ENCODE measurements at regions not wholly inside any gene's neighbourhood (a gene's known extent, or its start where the extent isn't known, plus 50 kb on each side); places are given as distances from the start of the nearest gene placed in this dataset.
"Not testable (repeated sequence)": the region's sequence is repeated elsewhere in the genome, so short reads cannot be mapped to it uniquely, and the experiment has no call there.

DNA sequence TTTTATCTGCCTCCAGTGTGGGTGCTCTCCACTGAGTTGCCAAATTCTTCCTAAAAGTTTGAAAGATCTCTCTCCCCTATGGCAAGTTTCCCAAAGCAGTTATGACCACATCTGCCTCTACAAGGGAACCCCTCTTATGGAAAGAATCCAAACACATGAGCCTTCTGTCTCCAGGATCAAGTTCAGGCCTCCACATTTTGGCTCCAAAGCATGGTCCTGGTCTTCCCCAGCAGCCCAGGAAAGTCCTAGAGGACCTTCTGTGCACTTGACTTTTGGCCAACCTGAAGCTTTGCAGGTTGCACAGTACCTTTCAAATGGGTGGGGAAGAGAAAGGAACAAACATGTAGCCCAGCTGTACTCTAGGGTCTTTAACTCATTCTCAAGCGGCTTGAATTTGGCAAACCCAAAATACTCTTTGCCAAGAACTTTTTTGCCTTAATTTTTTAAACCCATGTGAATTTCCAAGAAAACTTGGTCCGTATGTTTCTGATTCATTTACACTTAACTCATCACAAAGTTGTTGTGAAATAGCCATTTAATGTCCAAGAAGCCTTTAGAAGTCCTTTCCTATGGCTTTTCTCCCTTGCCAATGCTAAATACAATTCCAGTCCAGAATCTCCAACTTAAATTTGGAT is 240.1 kb upstream of the TBX18 start:
- H3K4me3 ChIP-seq (ENCODE audit: insufficient read depth, low read depth, low read length, poor library complexity, severe bottlenecking) = no peak overlapping the region
- no peaks in the 10 kb centered on the region for H3K4me1 ChIP-seq (ENCODE audit: control insufficient read depth, insufficient read depth, low read length, poor library complexity, severe bottlenecking)
- no peak overlapping the region for H3K27ac ChIP-seq (ENCODE audit: insufficient read depth, low read length, poor library complexity, severe bottlenecking)
- H3K36me3 ChIP-seq (ENCODE audit: control insufficient read depth, insufficient read depth, low read length) = no peaks in the 10 kb centered on the region
- no peaks in the 10 kb centered on the region for H3K9me3 ChIP-seq (ENCODE audit: control insufficient read depth, low read length)
- no peaks in the 10 kb centered on the region for H3K27me3 ChIP-seq (replicated peaks; ENCODE audit: control insufficient read depth, insufficient read depth, low read length, poor library complexity, severe bottlenecking)
- no peak for DNase-seq

DNA sequence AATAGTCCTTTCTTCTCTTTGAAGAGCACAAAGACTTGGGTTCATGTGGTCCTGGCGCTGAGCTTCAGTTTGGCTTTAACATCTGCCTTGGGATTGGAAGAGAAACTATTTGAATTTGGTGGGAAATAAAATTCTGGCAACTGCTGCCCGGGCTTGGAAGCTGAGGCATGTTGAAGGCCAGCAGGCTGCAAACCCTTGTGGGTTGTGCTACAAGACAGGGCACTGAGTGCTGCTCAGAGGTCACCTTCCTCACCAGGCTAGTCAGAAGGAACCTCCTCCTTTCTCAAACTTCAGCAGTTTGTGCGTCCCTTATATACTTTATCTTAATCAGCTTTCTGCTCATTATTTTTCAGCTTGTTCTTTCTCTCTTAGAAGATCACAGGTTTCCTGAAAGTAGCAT is 238.4 kb upstream of the TBX18 start:
- H3K9me3 ChIP-seq (ENCODE audit: control insufficient read depth, low read length) = no peaks in the 10 kb centered on the region
- H3K4me1 ChIP-seq (ENCODE audit: control insufficient read depth, insufficient read depth, low read length, poor library complexity, severe bottlenecking) = no peaks in the 10 kb centered on the region
- DNase-seq = no peak
- H3K4me3 ChIP-seq (ENCODE audit: insufficient read depth, low read depth, low read length, poor library complexity, severe bottlenecking) = no peak overlapping the region
- no peak overlapping the region for H3K27ac ChIP-seq (ENCODE audit: insufficient read depth, low read length, poor library complexity, severe bottlenecking)
- H3K36me3 ChIP-seq (ENCODE audit: control insufficient read depth, insufficient read depth, low read length) = no peaks in the 10 kb centered on the region
- H3K27me3 ChIP-seq (replicated peaks; ENCODE audit: control insufficient read depth, insufficient read depth, low read length, poor library complexity, severe bottlenecking) = no peaks in the 10 kb centered on the region

DNA sequence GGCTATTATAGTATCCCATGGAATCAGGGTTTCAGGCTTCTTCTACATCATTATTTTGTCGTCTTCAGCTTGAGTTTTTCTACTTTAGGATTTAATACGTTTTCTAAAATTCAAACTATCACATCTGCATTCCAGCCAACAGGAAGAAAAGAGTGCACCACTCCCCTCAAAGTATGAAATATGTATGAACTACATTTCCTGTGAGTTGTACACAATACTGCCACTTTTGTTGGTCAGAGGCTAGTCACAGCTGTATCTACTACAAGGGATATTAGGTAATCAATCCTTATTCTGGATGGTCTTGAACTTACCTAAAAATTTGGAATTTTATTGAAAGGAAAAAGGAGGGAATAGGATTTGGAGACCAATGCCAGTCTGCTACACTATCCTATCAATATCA is 235.6 kb upstream of the TBX18 start:
- H3K36me3 ChIP-seq (ENCODE audit: control insufficient read depth, insufficient read depth, low read length) = no peaks in the 10 kb centered on the region
- no peak for DNase-seq
- H3K27me3 ChIP-seq (replicated peaks; ENCODE audit: control insufficient read depth, insufficient read depth, low read length, poor library complexity, severe bottlenecking) = no peaks in the 10 kb centered on the region
- H3K4me3 ChIP-seq (ENCODE audit: insufficient read depth, low read depth, low read length, poor library complexity, severe bottlenecking) = no peak overlapping the region
- H3K9me3 ChIP-seq (ENCODE audit: control insufficient read depth, low read length) = no peaks in the 10 kb centered on the region
- H3K4me1 ChIP-seq (ENCODE audit: control insufficient read depth, insufficient read depth, low read length, poor library complexity, severe bottlenecking) = no peaks in the 10 kb centered on the region
- H3K27ac ChIP-seq (ENCODE audit: insufficient read depth, low read length, poor library complexity, severe bottlenecking) = no peak overlapping the region

DNA sequence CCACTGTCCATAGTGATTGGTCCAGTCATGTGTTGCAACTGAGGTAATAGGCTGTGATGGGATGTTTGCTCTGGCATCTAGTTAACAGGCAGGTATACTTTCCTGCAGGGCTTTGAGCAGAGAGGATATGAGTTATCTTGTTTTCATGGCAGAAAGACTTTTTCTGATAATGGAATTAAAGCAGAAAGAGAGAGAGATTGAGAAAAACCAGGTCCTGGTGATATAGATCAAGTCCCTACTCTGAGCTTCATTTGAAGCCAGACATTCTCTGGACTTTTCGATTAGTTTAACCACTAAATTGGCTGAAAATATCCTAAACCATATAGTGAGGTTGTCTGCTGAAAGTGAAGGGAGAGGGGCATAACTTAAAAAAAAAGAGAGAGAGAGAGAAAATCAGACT is 233.8 kb upstream of the TBX18 start:
- H3K9me3 ChIP-seq (ENCODE audit: control insufficient read depth, low read length) = no peaks in the 10 kb centered on the region
- no peak overlapping the region for H3K4me3 ChIP-seq (ENCODE audit: insufficient read depth, low read depth, low read length, poor library complexity, severe bottlenecking)
- H3K27me3 ChIP-seq (replicated peaks; ENCODE audit: control insufficient read depth, insufficient read depth, low read length, poor library complexity, severe bottlenecking) = no peaks in the 10 kb centered on the region
- no peak for DNase-seq
- no peaks in the 10 kb centered on the region for H3K4me1 ChIP-seq (ENCODE audit: control insufficient read depth, insufficient read depth, low read length, poor library complexity, severe bottlenecking)
- H3K36me3 ChIP-seq (ENCODE audit: control insufficient read depth, insufficient read depth, low read length) = no peaks in the 10 kb centered on the region
- no peak overlapping the region for H3K27ac ChIP-seq (ENCODE audit: insufficient read depth, low read length, poor library complexity, severe bottlenecking)

DNA sequence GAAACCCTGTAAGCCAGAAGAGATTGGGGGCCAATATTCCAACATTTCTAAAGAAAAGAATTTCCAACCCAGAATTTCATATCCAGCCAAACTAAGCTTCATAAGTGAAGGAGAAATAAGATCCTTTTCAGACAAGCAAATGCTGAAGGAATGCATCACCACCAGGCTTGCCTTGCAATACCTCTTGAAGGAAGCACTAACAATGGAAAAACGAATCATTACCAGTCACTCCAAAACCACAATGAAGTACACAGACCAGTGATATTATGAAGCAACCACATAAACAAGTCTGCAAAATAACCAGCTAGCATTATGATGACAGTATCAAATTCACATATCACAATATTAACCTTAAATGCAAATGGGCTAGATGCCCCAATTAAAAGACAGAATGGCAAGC is 224.4 kb upstream of the TBX18 start:
- not testable (repeated sequence) for H3K27ac ChIP-seq (ENCODE audit: insufficient read depth, low read length, poor library complexity, severe bottlenecking); DNase-seq; H3K36me3 ChIP-seq (ENCODE audit: control insufficient read depth, insufficient read depth, low read length); H3K4me3 ChIP-seq (ENCODE audit: insufficient read depth, low read depth, low read length, poor library complexity, severe bottlenecking); H3K9me3 ChIP-seq (ENCODE audit: control insufficient read depth, low read length); H3K27me3 ChIP-seq (replicated peaks; ENCODE audit: control insufficient read depth, insufficient read depth, low read length, poor library complexity, severe bottlenecking); H3K4me1 ChIP-seq (ENCODE audit: control insufficient read depth, insufficient read depth, low read length, poor library complexity, severe bottlenecking)

DNA sequence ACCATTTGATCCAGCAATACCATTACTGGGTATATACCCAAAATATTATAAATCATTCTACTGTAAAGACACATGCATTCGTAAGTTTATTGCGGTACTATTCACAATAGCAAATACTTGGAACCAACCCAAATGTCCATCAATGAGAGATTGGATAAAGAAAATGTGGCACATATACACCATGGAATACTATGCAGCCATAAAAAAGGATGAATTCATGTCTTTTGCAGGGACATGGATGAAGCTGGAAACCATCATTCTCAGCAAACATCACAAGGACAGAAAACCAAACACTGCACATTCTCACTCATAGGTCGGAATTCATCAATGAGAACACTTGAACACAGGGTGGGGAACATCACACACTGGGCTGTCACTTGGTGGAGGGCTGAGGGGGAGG is 221.1 kb upstream of the TBX18 start:
- H3K4me1 ChIP-seq (ENCODE audit: control insufficient read depth, insufficient read depth, low read length, poor library complexity, severe bottlenecking); H3K4me3 ChIP-seq (ENCODE audit: insufficient read depth, low read depth, low read length, poor library complexity, severe bottlenecking); H3K27ac ChIP-seq (ENCODE audit: insufficient read depth, low read length, poor library complexity, severe bottlenecking); H3K27me3 ChIP-seq (replicated peaks; ENCODE audit: control insufficient read depth, insufficient read depth, low read length, poor library complexity, severe bottlenecking); H3K9me3 ChIP-seq (ENCODE audit: control insufficient read depth, low read length); H3K36me3 ChIP-seq (ENCODE audit: control insufficient read depth, insufficient read depth, low read length); DNase-seq: not testable (repeated sequence)

DNA sequence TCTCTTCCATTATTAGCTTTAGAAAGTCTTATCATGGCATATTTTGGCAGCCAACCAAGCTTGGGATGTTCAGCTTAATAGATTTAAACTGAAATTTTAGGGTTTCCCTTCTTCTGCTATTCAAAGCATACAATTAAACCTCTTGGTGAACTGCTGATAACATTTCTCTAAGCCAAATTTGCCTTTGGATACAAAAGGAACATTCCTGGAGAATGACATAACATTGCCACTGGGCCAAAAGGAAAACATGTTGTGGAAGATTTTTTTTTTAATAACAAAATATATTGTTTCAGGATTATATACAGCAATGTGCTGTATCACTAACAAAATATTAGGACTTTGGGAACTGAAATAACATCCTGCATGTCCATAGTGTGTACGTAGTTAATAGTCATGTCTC is 215.1 kb upstream of the TBX18 start:
- Histone ChIP-seq H3K4me1 (ENCODE audit: control insufficient read depth, insufficient read depth, low read length, poor library complexity, severe bottlenecking) (no peaks in the 10 kb centered on the region), H3K9me3 (ENCODE audit: control insufficient read depth, low read length) (no peaks in the 10 kb centered on the region), H3K27me3 (replicated peaks; ENCODE audit: control insufficient read depth, insufficient read depth, low read length, poor library complexity, severe bottlenecking) (no peaks in the 10 kb centered on the region), H3K36me3 (ENCODE audit: control insufficient read depth, insufficient read depth, low read length) (no peaks in the 10 kb centered on the region), H3K4me3 (ENCODE audit: insufficient read depth, low read depth, low read length, poor library complexity, severe bottlenecking) (no peak overlapping the region), H3K27ac (ENCODE audit: insufficient read depth, low read length, poor library complexity, severe bottlenecking) (no peak overlapping the region)
- DNase-seq = no peak

DNA sequence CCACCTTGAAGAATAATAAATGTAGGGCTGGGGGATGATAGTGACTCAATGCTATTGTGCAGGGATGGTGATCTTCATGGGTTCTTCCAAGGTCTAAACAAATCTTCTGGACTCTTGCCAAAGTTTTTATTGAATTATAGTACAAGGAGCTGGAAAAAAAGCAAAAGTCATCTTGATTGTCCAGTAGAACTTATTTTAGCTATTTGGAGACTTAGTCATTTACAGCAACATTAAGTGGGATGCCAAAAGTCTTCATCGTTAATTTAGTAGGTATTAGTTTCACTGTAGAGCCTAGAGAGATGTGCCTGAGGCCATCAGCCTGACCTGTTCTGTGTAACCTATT is 212.9 kb upstream of the TBX18 start:
- no peaks in the 10 kb centered on the region for H3K4me1 ChIP-seq (ENCODE audit: control insufficient read depth, insufficient read depth, low read length, poor library complexity, severe bottlenecking)
- DNase-seq = no peak
- no peaks in the 10 kb centered on the region for H3K36me3 ChIP-seq (ENCODE audit: control insufficient read depth, insufficient read depth, low read length)
- no peak overlapping the region for H3K4me3 ChIP-seq (ENCODE audit: insufficient read depth, low read depth, low read length, poor library complexity, severe bottlenecking)
- H3K27ac ChIP-seq (ENCODE audit: insufficient read depth, low read length, poor library complexity, severe bottlenecking) = no peak overlapping the region
- H3K9me3 ChIP-seq (ENCODE audit: control insufficient read depth, low read length) = no peaks in the 10 kb centered on the region
- H3K27me3 ChIP-seq (replicated peaks; ENCODE audit: control insufficient read depth, insufficient read depth, low read length, poor library complexity, severe bottlenecking) = no peaks in the 10 kb centered on the region

DNA sequence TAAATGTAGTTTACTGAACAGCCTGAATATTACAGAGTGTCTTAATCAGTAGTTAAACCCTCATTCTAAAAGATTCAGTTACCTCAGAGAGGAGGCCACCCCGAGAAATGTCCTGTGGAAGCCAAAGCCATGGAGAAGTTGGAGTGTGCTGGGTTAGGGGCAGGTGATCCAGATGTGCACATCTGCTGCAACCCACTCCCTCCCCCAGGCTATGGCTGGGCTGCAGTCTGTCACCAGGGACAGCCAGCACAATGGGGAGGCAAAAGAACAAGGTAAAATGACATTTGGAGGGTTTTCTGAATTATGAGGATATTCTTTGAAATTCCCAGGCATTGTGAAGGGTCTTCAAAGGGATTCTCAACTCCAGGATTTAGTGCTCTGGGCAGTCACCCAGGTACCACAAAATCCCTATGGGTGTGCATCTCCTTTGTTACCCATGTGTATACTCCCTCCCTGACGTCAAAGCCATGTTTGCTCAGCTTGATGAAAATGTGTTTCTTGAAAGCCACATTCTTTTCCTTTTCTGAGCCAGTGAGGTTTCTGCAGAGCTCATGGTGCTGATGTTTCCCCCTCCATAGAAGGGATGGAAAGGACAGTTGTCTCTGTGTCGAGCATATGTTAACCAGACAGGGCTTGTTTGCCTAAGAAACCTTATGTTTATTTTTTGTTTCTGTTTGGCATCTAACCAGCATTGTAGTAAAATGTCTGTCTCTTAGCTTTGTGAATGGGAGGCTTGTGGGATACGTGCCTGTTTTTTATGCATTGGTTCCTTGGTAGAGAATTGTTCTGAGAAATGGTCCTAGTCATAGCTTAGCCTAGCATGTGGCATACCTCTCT is 212.3 kb upstream of the TBX18 start:
- Histone ChIP-seq H3K4me1 (ENCODE audit: control insufficient read depth, insufficient read depth, low read length, poor library complexity, severe bottlenecking) (no peaks in the 10 kb centered on the region), H3K27ac (ENCODE audit: insufficient read depth, low read length, poor library complexity, severe bottlenecking) (no peak overlapping the region), H3K9me3 (ENCODE audit: control insufficient read depth, low read length) (no peaks in the 10 kb centered on the region), H3K27me3 (replicated peaks; ENCODE audit: control insufficient read depth, insufficient read depth, low read length, poor library complexity, severe bottlenecking) (no peaks in the 10 kb centered on the region), H3K4me3 (ENCODE audit: insufficient read depth, low read depth, low read length, poor library complexity, severe bottlenecking) (no peak overlapping the region), H3K36me3 (ENCODE audit: control insufficient read depth, insufficient read depth, low read length) (no peaks in the 10 kb centered on the region)
- DNase-seq = no peak

DNA sequence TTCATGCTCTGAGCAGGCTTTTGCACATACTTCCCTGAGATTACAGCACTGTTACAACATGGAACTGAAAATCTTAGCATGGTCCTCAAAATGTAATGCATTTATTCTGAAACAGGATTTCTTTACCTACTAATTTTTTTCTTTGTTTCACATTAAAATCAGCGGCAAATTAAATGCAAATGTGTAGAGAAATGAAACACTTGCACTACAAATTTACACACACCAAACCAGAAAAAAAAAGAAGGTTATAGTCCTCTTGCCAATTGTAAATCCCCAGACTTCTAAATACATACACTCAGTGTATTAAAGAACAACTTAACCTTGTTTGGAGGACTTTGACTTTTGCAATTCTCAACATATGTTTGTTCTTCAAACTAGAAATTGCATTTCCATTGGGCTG is 210.9 kb upstream of the TBX18 start:
- Histone ChIP-seq H3K4me3 (ENCODE audit: insufficient read depth, low read depth, low read length, poor library complexity, severe bottlenecking) (no peak overlapping the region), H3K27me3 (replicated peaks; ENCODE audit: control insufficient read depth, insufficient read depth, low read length, poor library complexity, severe bottlenecking) (no peaks in the 10 kb centered on the region), H3K9me3 (ENCODE audit: control insufficient read depth, low read length) (no peaks in the 10 kb centered on the region), H3K27ac (ENCODE audit: insufficient read depth, low read length, poor library complexity, severe bottlenecking) (no peak overlapping the region), H3K4me1 (ENCODE audit: control insufficient read depth, insufficient read depth, low read length, poor library complexity, severe bottlenecking) (no peaks in the 10 kb centered on the region), H3K36me3 (ENCODE audit: control insufficient read depth, insufficient read depth, low read length) (no peaks in the 10 kb centered on the region)
- DNase-seq = no peak

Data from effector memory CD4-positive, alpha-beta T cell (primary cell).